IMR-90 (cell line): ENCODE measurements at regions not wholly inside any gene's neighbourhood (a gene's known extent, or its start where the extent isn't known, plus 50 kb on each side); places are given as distances from the start of the nearest gene placed in this dataset.

Source experiments
- ATAC-seq: fragments of 200-7000 bp; cut with Tn5 transposase; 2 replicates; pipeline ENCODE4 v1.9.1; 2020; ENCODE audit warnings: low read depth, mild to moderate bottlenecking, moderate library complexity
- BruUV-seq: library from RNA; stranded (reverse); fragments of 400-500 nt; replicated peaks from 2 replicates; lab custom pipeline; 2021; lab: Mats Ljungman, UMichigan
- CTCF ChIA-PET: fragments of 300-600 bp; formaldehyde crosslinking; extraction: SDS; loops from one replicate; lab custom pipeline; 2021; ENCODE audit warnings: antibody characterized with exemption; lab: Yijun Ruan, JAX
- POLR2A ChIA-PET: fragments of 300-600 bp; sonication (Branson Sonifier 250); formaldehyde crosslinking; loops from one replicate; lab custom pipeline; 2022; ENCODE audit warnings: antibody characterized with exemption; ENCODE audit not compliant: unreplicated experiment; lab: Charles Lee
- DNase-seq: peaks from one replicate; pipeline ENCODE4 v3.0.0; 2013
- H2AFZ ChIP-seq: replicated peaks from 2 replicates; pipeline ENCODE3; 2013; ENCODE audit warnings: low read length, mild to moderate bottlenecking; ENCODE audit not compliant: poor library complexity
- H2AK5ac ChIP-seq: 2 replicates; pipeline ENCODE4 v1.6.1; 2013; ENCODE audit warnings: low read depth, low read length, inconsistent platforms
- H2AK9ac ChIP-seq: replicated peaks from 2 replicates; pipeline ENCODE3; 2013; ENCODE audit warnings: mild to moderate bottlenecking, low read depth, low read length, moderate library complexity; ENCODE audit not compliant: poor library complexity
- H2BK120ac ChIP-seq: 2 replicates; pipeline ENCODE4 v1.6.1; 2013; ENCODE audit warnings: low read depth, low read length, inconsistent platforms
- H2BK15ac ChIP-seq: 3 replicates; pipeline ENCODE4 v1.6.1; 2013; ENCODE audit warnings: low read depth, low read length, inconsistent platforms
- H2BK20ac ChIP-seq: 2 replicates; pipeline ENCODE4 v1.6.1; 2013; ENCODE audit warnings: low read depth, mild to moderate bottlenecking, inconsistent platforms, low read length, moderate library complexity
- H2BK5ac ChIP-seq: 2 replicates; pipeline ENCODE4 v1.6.1; 2013; ENCODE audit warnings: mild to moderate bottlenecking, low read depth, low read length, inconsistent platforms; ENCODE audit not compliant: poor library complexity, severe bottlenecking
- H3K14ac ChIP-seq: replicated peaks from 2 replicates; pipeline ENCODE4 v1.6.1; 2013; ENCODE audit warnings: low read depth, low read length, inconsistent platforms
- H3K18ac ChIP-seq: 2 replicates; pipeline ENCODE4 v1.6.1; 2013; ENCODE audit warnings: low read depth, low read length, control low read depth
- H3K23ac ChIP-seq: 2 replicates; pipeline ENCODE4 v1.6.1; 2013; ENCODE audit warnings: low read depth, low read length, inconsistent platforms
- H3K27ac ChIP-seq: 2 replicates; pipeline ENCODE4 v1.5.1; 2013; ENCODE audit warnings: mild to moderate bottlenecking, control low read depth, low read length; ENCODE audit not compliant: insufficient read depth
- H3K27me3 ChIP-seq: 2 replicates; pipeline ENCODE4 v1.6.1; 2013; ENCODE audit warnings: low read length; ENCODE audit not compliant: control insufficient read depth, insufficient read depth
- H3K36me3 ChIP-seq: 2 replicates; pipeline ENCODE4 v1.6.1; 2013; ENCODE audit warnings: low read length, mixed read lengths; ENCODE audit not compliant: control insufficient read depth, insufficient read depth
- H3K4ac ChIP-seq: 2 replicates; pipeline ENCODE4 v1.6.1; 2013; ENCODE audit warnings: low read depth, low read length, inconsistent platforms
- H3K4me1 ChIP-seq: 2 replicates; pipeline ENCODE4 v1.6.1; 2013; ENCODE audit warnings: low read length, mixed read lengths; ENCODE audit not compliant: control insufficient read depth, insufficient read depth
- H3K4me2 ChIP-seq: 2 replicates; pipeline ENCODE4 v1.6.1; 2013; ENCODE audit warnings: low read depth, mild to moderate bottlenecking, control low read depth, low read length, moderate library complexity
- H3K4me3 ChIP-seq: 2 replicates; pipeline ENCODE4 v1.5.1; 2013; ENCODE audit warnings: low read depth, mild to moderate bottlenecking, control low read depth, low read length, moderate library complexity; ENCODE audit not compliant: insufficient read depth
- H3K56ac ChIP-seq: 2 replicates; pipeline ENCODE4 v1.6.1; 2013; ENCODE audit warnings: low read length, inconsistent platforms; ENCODE audit not compliant: insufficient read depth; ENCODE audit errors: extremely low read depth
- H3K79me1 ChIP-seq, 2 experiments: 2 replicates each; pipeline ENCODE4 v1.6.1; 2013; ENCODE audit warnings: low read length in 2 of 2, inconsistent platforms in 1 of 2, low read depth in 1 of 2
- H3K9ac ChIP-seq: 2 replicates; pipeline ENCODE4 v1.6.1; 2013; ENCODE audit warnings: low read depth, low read length, control low read depth
- H3K9me1 ChIP-seq: 2 replicates; pipeline ENCODE4 v1.6.1; 2013; ENCODE audit warnings: low read length, inconsistent platforms; ENCODE audit not compliant: insufficient read depth
- H3K9me3 ChIP-seq: 2 replicates; pipeline ENCODE4 v1.6.1; 2013; ENCODE audit warnings: low read length; ENCODE audit not compliant: control insufficient read depth, insufficient read depth
- H4K20me1 ChIP-seq: 2 replicates; pipeline ENCODE4 v1.6.1; 2013; ENCODE audit warnings: low read length, inconsistent platforms; ENCODE audit not compliant: insufficient read depth
- H4K5ac ChIP-seq: 2 replicates; pipeline ENCODE4 v1.6.1; 2013; ENCODE audit warnings: mild to moderate bottlenecking, low read depth, low read length, control low read depth
- H4K8ac ChIP-seq, 2 experiments: 2 replicates each; pipeline ENCODE4 v1.6.1; 2013; ENCODE audit warnings: low read depth in 2 of 2, low read length in 2 of 2, control low read depth in 1 of 2, inconsistent platforms in 1 of 2
- H4K91ac ChIP-seq: 2 replicates; pipeline ENCODE4 v1.6.1; 2013; ENCODE audit warnings: low read depth, low read length, inconsistent platforms; ENCODE audit not compliant: insufficient read depth
- FOS ChIP-seq: fragments of 150-350 bp; IDR thresholded peaks from 2 replicates; pipeline ENCODE4 v1.6.1; 2016; ENCODE audit warnings: low read depth, low read length
- RAD21 ChIP-seq: IDR thresholded peaks from 2 replicates; pipeline ENCODE4 v1.6.1; 2012; ENCODE audit warnings: low read length, improper control_type of control experiment
- USF2 ChIP-seq: fragments of 150-350 bp; IDR thresholded peaks from 2 replicates; pipeline ENCODE4 v1.6.1; 2017; ENCODE audit warnings: mild to moderate bottlenecking, antibody characterized with exemption, low read length, low read depth
- WGBS, 2 experiments: methylation state at CpG; one replicate each; pipeline versions ENCODE4 v1.1.5 to v1.1.7; 2013; ENCODE audit warnings: missing lambda C conversion rate in 2 of 2; ENCODE audit not compliant: insufficient read length in 1 of 2; ENCODE audit errors: extremely low coverage in 2 of 2; 5-methylcytosine and 5-hydroxymethylcytosine counted together
- dilution Hi-C: fragments of 300-500 bp; cut with HindIII; formaldehyde crosslinking; loops from one replicate; pipeline ENCODE4 v1.14.3; 2018; ENCODE audit warnings: low sequenced_read_pairs; ENCODE audit not compliant: unreplicated experiment
- in situ Hi-C: fragments of 300-500 bp; cut with MboI; formaldehyde crosslinking; loops from 3 replicates; pipeline ENCODE4 v1.14.3; 2019; ENCODE audit warnings: low sequenced_read_pairs, inconsistent platforms, mixed read lengths
- intact Hi-C: fragments of 100-400 bp; cut with micrococcal nuclease; formaldehyde crosslinking; loops from 2 replicates; pipeline ENCODE4 v1.10.0; 2022

GRCh38 chr18:68532328-68532885 lies 182.5 kb downstream of the TMX3 start:
- Histone ChIP-seq H3K9me3 (no peaks in the 10 kb centered on the region), H3K4me1 (peaks cover 2% of the 10 kb centered on the region; the same call in 1 of the 2 replicates), H2AFZ (no peak overlapping the region), H2AK9ac (no peak overlapping the region), H2BK20ac (no peak overlapping the region), H3K4ac (no peak overlapping the region), H4K91ac (no peak overlapping the region), H3K9me1 (no peaks in the 10 kb centered on the region), H3K79me1 (no peaks in the 10 kb centered on the region), H4K20me1 (no peaks in the 10 kb centered on the region), H2AK5ac (no peak overlapping the region; the same call in 1 of the 2 replicates), H3K23ac (0 out of 2 replicates have a peak overlapping the region, but pooled peaks have one; percentile 24), H3K18ac (no peak overlapping the region), H4K5ac (no peak overlapping the region), H2BK120ac (no peak overlapping the region), H3K27ac (no peak overlapping the region), H2BK5ac (no peak overlapping the region), H3K4me3 (no peak overlapping the region), H3K56ac (no peak overlapping the region), H3K4me2 (no peak overlapping the region), H2BK15ac (no peak overlapping the region), H3K14ac (no peak overlapping the region), H3K36me3 (no peaks in the 10 kb centered on the region), H3K27me3 (no peaks in the 10 kb centered on the region), H3K9ac (no peak overlapping the region), H4K8ac (peak overlapping the region in 1 of 2 experiments; percentile 70; a peak in 2 of 4 replicates)
- ATAC-seq (no peak), DNase-seq (no peak)
- intact Hi-C loops: no loop called here
- ChIA-PET POLR2A (no interaction called here), CTCF (no interaction called here)
- dilution Hi-C loops: no loop called here
- in situ Hi-C loops: no loop called here
- 100% methylated on average over 1 of the region's 3 CpGs; no CpG with 5 or more reads in 1 of the 2 experiments for WGBS, 2 experiments
- no peak for TF ChIP-seq RAD21
- no peak for TF ChIP-seq FOS
- no peak for TF ChIP-seq USF2
- no TSS peak for BruUV-seq
